Gastrocnemius medialis (tissue), 4 donors: ENCODE measurements at regions not wholly inside any gene's neighbourhood (a gene's known extent, or its start where the extent isn't known, plus 50 kb on each side); places are given as distances from the start of the nearest gene placed in this dataset.

Experiments used
- POLR2A ChIP-seq, 2 donors: fragments of 450-650 bp; IDR thresholded peaks; one replicate each; pipeline ENCODE4 v1.6.1; 2017; ENCODE audit warnings: antibody characterized with exemption in 2 of 2, mild to moderate bottlenecking in 2 of 2, moderate library complexity in 2 of 2
- TF ChIP-seq, protein P1 (sequence below), 5 experiments: fragments of 450-650 bp in 3 of 5; fragments of 200-600 bp in 2 of 5; sonication (generic) in 2 of 5; IDR thresholded peaks in 4 of 5; conservative IDR thresholded peaks in 1 of 5; 1 replicate in 4 of 5; 2 replicates in 1 of 5; pipeline ENCODE4 v1.5.1; 2016 to 2019; ENCODE audit warnings: antibody characterized with exemption in 5 of 5, mild to moderate bottlenecking in 3 of 5, moderate library complexity in 3 of 5

GRCh38 chr12:24109381-24110039 is 160.0 kb upstream of the SOX5 start:
- TF ChIP-seq, protein P1, sequence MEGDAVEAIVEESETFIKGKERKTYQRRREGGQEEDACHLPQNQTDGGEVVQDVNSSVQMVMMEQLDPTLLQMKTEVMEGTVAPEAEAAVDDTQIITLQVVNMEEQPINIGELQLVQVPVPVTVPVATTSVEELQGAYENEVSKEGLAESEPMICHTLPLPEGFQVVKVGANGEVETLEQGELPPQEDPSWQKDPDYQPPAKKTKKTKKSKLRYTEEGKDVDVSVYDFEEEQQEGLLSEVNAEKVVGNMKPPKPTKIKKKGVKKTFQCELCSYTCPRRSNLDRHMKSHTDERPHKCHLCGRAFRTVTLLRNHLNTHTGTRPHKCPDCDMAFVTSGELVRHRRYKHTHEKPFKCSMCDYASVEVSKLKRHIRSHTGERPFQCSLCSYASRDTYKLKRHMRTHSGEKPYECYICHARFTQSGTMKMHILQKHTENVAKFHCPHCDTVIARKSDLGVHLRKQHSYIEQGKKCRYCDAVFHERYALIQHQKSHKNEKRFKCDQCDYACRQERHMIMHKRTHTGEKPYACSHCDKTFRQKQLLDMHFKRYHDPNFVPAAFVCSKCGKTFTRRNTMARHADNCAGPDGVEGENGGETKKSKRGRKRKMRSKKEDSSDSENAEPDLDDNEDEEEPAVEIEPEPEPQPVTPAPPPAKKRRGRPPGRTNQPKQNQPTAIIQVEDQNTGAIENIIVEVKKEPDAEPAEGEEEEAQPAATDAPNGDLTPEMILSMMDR (IDR thresholded peaks at IDR 0.05 in 4 of 5, conservative IDR thresholded peaks at IDR 0.05 in 1 of 5) = peak in 2 of 5 experiments; percentile 11 to 28
- TF ChIP-seq POLR2A (IDR thresholded peaks at IDR 0.05) = no peak
